ENCODE measurements at regions not wholly inside any gene's neighbourhood (a gene's known extent, or its start where the extent isn't known, plus 50 kb on each side); places are given as distances from the start of the nearest gene placed in this dataset.
"Not testable (repeated sequence)": the region's sequence is repeated elsewhere in the genome, so short reads cannot be mapped to it uniquely, and the experiment has no call there.

GRCh38 chr1:60948486-60948885 is 133.9 kb upstream of the NFIA start:
- Histone ChIP-seq H3K36me3 (ENCODE audit: control insufficient read depth in 3 of 3, insufficient read depth in 2 of 3, low read depth in 1 of 3, low read length in 3 of 3) (no peaks in the 10 kb centered on the region), H3K27ac (ENCODE audit: low read depth in 1 of 3, low read length in 2 of 3) (no peak overlapping the region), H3K9me3 (ENCODE audit: control insufficient read depth in 2 of 2, insufficient read depth in 1 of 2, low read depth in 1 of 2, low read length in 1 of 2) (no peaks in the 10 kb centered on the region), H3K4me1 (ENCODE audit: control insufficient read depth in 3 of 3, insufficient read depth in 2 of 3, low read depth in 1 of 3, low read length in 2 of 3) (no peaks in the 10 kb centered on the region), H3K4me3 (ENCODE audit: low read depth in 1 of 3, low read length in 3 of 3) (no peak overlapping the region), H3K27me3 (ENCODE audit: control insufficient read depth in 3 of 3, insufficient read depth in 3 of 3, low read length in 3 of 3) (peaks cover 0 to 8% (median 2%) of the 10 kb centered on the region in 3 donors)
- FAIRE-seq (no peak), DNase-seq (no peak)
- 67 to 88% (median 77%) methylated on average over 1 of the region's 1 CpG for WGBS, 3 donors

- Histone ChIP-seq H3K9me3 (ENCODE audit: control insufficient read depth in 2 of 2, insufficient read depth in 1 of 2, low read depth in 1 of 2, low read length in 1 of 2) (no peaks in the 10 kb centered on the region), H3K27ac (ENCODE audit: low read depth in 1 of 3, low read length in 2 of 3) (no peak overlapping the region), H3K4me3 (ENCODE audit: low read depth in 1 of 3, low read length in 3 of 3) (no peak overlapping the region), H3K36me3 (ENCODE audit: control insufficient read depth in 3 of 3, insufficient read depth in 2 of 3, low read depth in 1 of 3, low read length in 3 of 3) (no peaks in the 10 kb centered on the region), H3K27me3 (ENCODE audit: control insufficient read depth in 3 of 3, insufficient read depth in 3 of 3, low read length in 3 of 3) (peaks cover 0 to 8% (median 2%) of the 10 kb centered on the region in 3 donors), H3K4me1 (ENCODE audit: control insufficient read depth in 3 of 3, insufficient read depth in 2 of 3, low read depth in 1 of 3, low read length in 2 of 3) (no peaks in the 10 kb centered on the region)
- DNase-seq, result no peak
- WGBS, 3 donors, result 91 to 95% (median 94%) methylated on average over 3 of the region's 3 CpGs
- no peak for FAIRE-seq
Observed at GRCh38 chr1:60947367-60947766, 135.0 kb upstream of the NFIA start.

DNA sequence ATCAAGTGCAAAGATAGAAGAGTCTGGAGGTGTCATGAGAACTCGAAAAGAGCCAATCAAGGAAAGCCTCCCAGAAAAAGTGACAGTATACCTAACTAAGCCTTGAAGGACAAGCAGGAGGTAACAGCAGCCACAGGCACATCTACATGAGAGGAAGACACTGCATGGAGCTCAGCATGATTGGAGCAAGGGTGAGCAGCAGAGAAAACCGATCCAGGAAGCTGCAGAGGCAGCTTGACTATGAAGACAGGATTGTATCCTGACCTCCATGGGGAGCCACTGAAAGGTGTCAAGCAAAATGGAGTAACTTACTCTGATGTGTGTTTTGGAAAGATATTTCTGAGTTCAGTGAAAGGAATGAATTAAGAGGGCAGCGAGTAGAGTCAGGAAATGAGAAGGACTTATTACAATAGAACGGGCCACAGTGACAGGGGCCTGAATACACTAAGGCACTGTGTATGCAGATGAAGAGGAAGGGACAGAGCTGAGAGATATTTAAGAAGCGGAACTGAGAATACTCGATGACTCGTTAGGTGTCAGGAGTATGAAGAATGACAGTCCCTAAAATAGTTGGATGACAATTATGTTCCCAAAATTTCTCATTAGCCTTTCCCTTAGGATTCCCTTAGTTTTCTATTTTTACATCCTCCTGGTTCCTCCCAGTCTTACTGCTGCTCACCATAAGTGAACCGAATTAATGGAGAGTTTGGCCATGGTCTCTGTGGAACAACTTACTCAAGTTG is 139.3 kb upstream of the NFIA start:
- DNase-seq, result no peak
- Histone ChIP-seq H3K27me3 (ENCODE audit: control insufficient read depth in 3 of 3, insufficient read depth in 3 of 3, low read length in 3 of 3) (peaks cover 0 to 2% (median 0%) of the 10 kb centered on the region in 3 donors), H3K9me3 (ENCODE audit: control insufficient read depth in 2 of 2, insufficient read depth in 1 of 2, low read depth in 1 of 2, low read length in 1 of 2) (no peaks in the 10 kb centered on the region), H3K36me3 (ENCODE audit: control insufficient read depth in 3 of 3, insufficient read depth in 2 of 3, low read depth in 1 of 3, low read length in 3 of 3) (no peaks in the 10 kb centered on the region), H3K4me1 (ENCODE audit: control insufficient read depth in 3 of 3, insufficient read depth in 2 of 3, low read depth in 1 of 3, low read length in 2 of 3) (no peaks in the 10 kb centered on the region), H3K27ac (ENCODE audit: low read depth in 1 of 3, low read length in 2 of 3) (no peak overlapping the region), H3K4me3 (ENCODE audit: low read depth in 1 of 3, low read length in 3 of 3) (no peak overlapping the region)
- FAIRE-seq, result no peak
- WGBS, 3 donors, result 73 to 89% (median 75%) methylated on average over 8 of the region's 8 CpGs

- no peak for DNase-seq
- Histone ChIP-seq H3K9me3 (ENCODE audit: control insufficient read depth in 2 of 2, insufficient read depth in 1 of 2, low read depth in 1 of 2, low read length in 1 of 2) (no peaks in the 10 kb centered on the region), H3K27ac (ENCODE audit: low read depth in 1 of 3, low read length in 2 of 3) (no peak overlapping the region), H3K27me3 (ENCODE audit: control insufficient read depth in 3 of 3, insufficient read depth in 3 of 3, low read length in 3 of 3) (peaks cover 0 to 3% (median 0%) of the 10 kb centered on the region in 3 donors), H3K4me1 (ENCODE audit: control insufficient read depth in 3 of 3, insufficient read depth in 2 of 3, low read depth in 1 of 3, low read length in 2 of 3) (no peaks in the 10 kb centered on the region), H3K4me3 (ENCODE audit: low read depth in 1 of 3, low read length in 3 of 3) (no peak overlapping the region), H3K36me3 (ENCODE audit: control insufficient read depth in 3 of 3, insufficient read depth in 2 of 3, low read depth in 1 of 3, low read length in 3 of 3) (no peaks in the 10 kb centered on the region)
- WGBS, 3 donors, result 65 to 86% (median 69%) methylated on average over 2 of the region's 2 CpGs
- FAIRE-seq, result no peak
Observed at GRCh38 chr1:60942291-60942690, 140.1 kb upstream of the NFIA start.

DNA sequence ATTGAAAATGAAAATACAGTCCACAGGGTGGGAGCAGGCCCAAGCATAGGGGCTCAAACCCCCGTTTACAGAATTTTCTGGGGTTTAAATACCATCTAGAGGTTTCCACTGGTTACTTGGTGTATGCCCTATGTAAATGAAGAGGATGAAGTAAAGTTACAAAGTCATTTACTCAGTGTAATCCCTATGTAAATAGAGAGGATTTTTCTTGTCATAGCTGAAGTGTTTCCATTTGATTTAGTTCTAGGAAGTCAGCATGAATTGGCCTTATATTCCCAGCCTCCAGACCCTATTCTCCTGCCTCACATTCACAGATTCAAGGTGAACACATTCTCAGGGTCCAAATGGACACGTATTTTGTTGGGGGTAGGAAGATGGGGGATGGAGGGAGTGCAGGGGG is 141.7 kb upstream of the NFIA start:
- not testable (repeated sequence) for H3K9me3 ChIP-seq (ENCODE audit: control insufficient read depth in 2 of 2, insufficient read depth in 1 of 2, low read depth in 1 of 2, low read length in 1 of 2); H3K4me1 ChIP-seq (ENCODE audit: control insufficient read depth in 3 of 3, insufficient read depth in 2 of 3, low read depth in 1 of 3, low read length in 2 of 3); H3K4me3 ChIP-seq (ENCODE audit: low read depth in 1 of 3, low read length in 3 of 3); H3K36me3 ChIP-seq (ENCODE audit: control insufficient read depth in 3 of 3, insufficient read depth in 2 of 3, low read depth in 1 of 3, low read length in 3 of 3); H3K27me3 ChIP-seq (ENCODE audit: control insufficient read depth in 3 of 3, insufficient read depth in 3 of 3, low read length in 3 of 3); DNase-seq; H3K27ac ChIP-seq (ENCODE audit: low read depth in 1 of 3, low read length in 2 of 3); FAIRE-seq
- WGBS, 3 donors, result 64 to 77% (median 72%) methylated on average over 2 of the region's 2 CpGs

- no peak for DNase-seq
- Histone ChIP-seq H3K4me1 (ENCODE audit: control insufficient read depth in 3 of 3, insufficient read depth in 2 of 3, low read depth in 1 of 3, low read length in 2 of 3) (no peaks in the 10 kb centered on the region), H3K9me3 (ENCODE audit: control insufficient read depth in 2 of 2, insufficient read depth in 1 of 2, low read depth in 1 of 2, low read length in 1 of 2) (no peaks in the 10 kb centered on the region), H3K36me3 (ENCODE audit: control insufficient read depth in 3 of 3, insufficient read depth in 2 of 3, low read depth in 1 of 3, low read length in 3 of 3) (no peaks in the 10 kb centered on the region), H3K27ac (ENCODE audit: low read depth in 1 of 3, low read length in 2 of 3) (no peak overlapping the region), H3K4me3 (ENCODE audit: low read depth in 1 of 3, low read length in 3 of 3) (no peak overlapping the region), H3K27me3 (ENCODE audit: control insufficient read depth in 3 of 3, insufficient read depth in 3 of 3, low read length in 3 of 3) (peaks cover 0 to 6% (median 0%) of the 10 kb centered on the region in 3 donors)
- 87 to 95% (median 88%) methylated on average over 5 of the region's 5 CpGs for WGBS, 3 donors
- no peak for FAIRE-seq
Observed at GRCh38 chr1:60937720-60938119, 144.6 kb upstream of the NFIA start.

DNA sequence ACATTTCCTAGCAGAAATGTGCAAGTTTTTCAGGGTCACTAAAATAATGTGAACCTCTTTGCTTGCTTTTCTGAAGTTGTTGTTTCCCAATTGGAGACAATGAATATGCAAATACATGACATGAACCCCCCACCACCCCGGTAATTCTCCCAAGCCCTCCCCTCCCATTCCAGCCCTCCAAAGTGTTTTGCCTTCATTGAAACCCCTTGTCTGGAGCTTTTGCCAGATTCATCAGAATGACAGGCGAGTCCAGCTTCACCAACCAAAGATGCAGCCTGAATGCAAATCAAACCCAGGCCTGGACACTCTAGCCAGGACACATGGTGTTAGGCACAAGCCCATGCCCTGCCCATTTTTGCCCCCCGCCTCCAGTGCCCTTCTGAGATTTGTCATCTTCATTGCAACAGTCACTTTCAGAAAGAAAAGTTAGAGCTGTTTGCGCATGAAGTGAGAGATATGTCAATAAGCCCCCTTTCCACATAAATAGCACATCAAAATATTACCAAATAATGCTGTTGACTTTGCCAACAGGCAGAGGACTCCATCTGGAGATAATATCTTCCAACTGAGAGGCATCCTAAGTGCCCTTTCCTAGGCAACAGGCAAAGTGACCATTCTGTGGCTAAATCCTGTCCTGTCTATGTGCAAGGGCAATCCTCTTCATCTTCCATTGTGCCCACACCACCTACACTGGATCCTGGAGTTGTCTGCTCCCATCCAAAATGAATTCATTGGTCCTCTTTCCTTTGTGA is 145.6 kb upstream of the NFIA start:
- Histone ChIP-seq H3K4me1 (ENCODE audit: control insufficient read depth in 3 of 3, insufficient read depth in 2 of 3, low read depth in 1 of 3, low read length in 2 of 3) (no peaks in the 10 kb centered on the region), H3K36me3 (ENCODE audit: control insufficient read depth in 3 of 3, insufficient read depth in 2 of 3, low read depth in 1 of 3, low read length in 3 of 3) (no peaks in the 10 kb centered on the region), H3K9me3 (ENCODE audit: control insufficient read depth in 2 of 2, insufficient read depth in 1 of 2, low read depth in 1 of 2, low read length in 1 of 2) (no peaks in the 10 kb centered on the region), H3K27me3 (ENCODE audit: control insufficient read depth in 3 of 3, insufficient read depth in 3 of 3, low read length in 3 of 3) (peaks cover 0 to 6% (median 0%) of the 10 kb centered on the region in 3 donors), H3K4me3 (ENCODE audit: low read depth in 1 of 3, low read length in 3 of 3) (no peak overlapping the region), H3K27ac (ENCODE audit: low read depth in 1 of 3, low read length in 2 of 3) (no peak overlapping the region)
- no peak for DNase-seq
- FAIRE-seq, result no peak
- WGBS, 3 donors, result 82 to 87% (median 85%) methylated on average over 4 of the region's 4 CpGs

DNA sequence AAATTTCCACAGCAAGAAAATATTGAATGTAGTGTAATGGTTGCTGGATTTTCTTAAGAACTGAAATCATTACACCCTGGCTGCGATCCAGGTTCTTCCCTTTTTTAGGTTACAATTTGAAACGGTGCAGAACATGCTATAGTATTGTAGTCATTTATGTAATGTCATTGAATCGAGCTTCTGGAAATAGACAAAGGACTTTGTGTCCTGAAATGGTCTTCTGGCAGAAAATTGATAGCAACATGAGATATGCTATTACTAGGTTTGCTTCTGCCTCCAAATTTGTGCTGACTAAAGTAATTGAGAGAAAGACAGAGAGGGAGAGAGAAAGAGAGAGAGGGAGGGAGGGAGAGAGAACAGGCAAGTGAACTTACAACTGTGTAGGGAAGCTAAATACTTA is 146.2 kb upstream of the NFIA start:
- H3K27ac ChIP-seq (ENCODE audit: low read depth in 1 of 3, low read length in 2 of 3), result no peak overlapping the region
- no peaks in the 10 kb centered on the region for H3K4me1 ChIP-seq (ENCODE audit: control insufficient read depth in 3 of 3, insufficient read depth in 2 of 3, low read depth in 1 of 3, low read length in 2 of 3)
- H3K9me3 ChIP-seq (ENCODE audit: control insufficient read depth in 2 of 2, insufficient read depth in 1 of 2, low read depth in 1 of 2, low read length in 1 of 2), result no peaks in the 10 kb centered on the region
- no peak for DNase-seq
- H3K36me3 ChIP-seq (ENCODE audit: control insufficient read depth in 3 of 3, insufficient read depth in 2 of 3, low read depth in 1 of 3, low read length in 3 of 3), result no peaks in the 10 kb centered on the region
- H3K4me3 ChIP-seq (ENCODE audit: low read depth in 1 of 3, low read length in 3 of 3), result no peak overlapping the region
- WGBS, 3 donors, result 22 to 32% (median 28%) methylated on average over 3 of the region's 3 CpGs
- peaks cover 0 to 6% (median 0%) of the 10 kb centered on the region in 3 donors for H3K27me3 ChIP-seq (ENCODE audit: control insufficient read depth in 3 of 3, insufficient read depth in 3 of 3, low read length in 3 of 3)
- FAIRE-seq, result no peak
